HL-60 (cell line): ENCODE measurements at regions not wholly inside any gene's neighbourhood (a gene's known extent, or its start where the extent isn't known, plus 50 kb on each side); places are given as distances from the start of the nearest gene placed in this dataset.

Experiments used
- DNase-seq, 2 experiments: peaks; one replicate each; pipeline ENCODE4 v3.0.0-alpha.2; 2010 to 2020; ENCODE audit warnings: low read depth in 1 of 2, low spot score in 1 of 2
- H3K27ac ChIP-seq: fragments of 250-450 bp; sonication (Bioruptor Pico); replicated peaks from 2 replicates; pipeline ENCODE4 v1.5.1; 2020; ENCODE audit warnings: mild to moderate bottlenecking, moderate library complexity
- H3K27me3 ChIP-seq: fragments of 250-450 bp; sonication (Bioruptor Pico); 2 replicates; pipeline ENCODE4 v1.5.1; 2021; ENCODE audit warnings: mild to moderate bottlenecking, moderate library complexity; ENCODE audit not compliant: insufficient read depth, poor library complexity, severe bottlenecking
- H3K4me3 ChIP-seq: replicated peaks from 2 replicates; pipeline ENCODE4 v1.5.1; 2011; ENCODE audit warnings: mild to moderate bottlenecking, control low read depth, low read length; ENCODE audit not compliant: insufficient read depth
- CTCF ChIP-seq: IDR thresholded peaks from one replicate; pipeline ENCODE4 v1.5.1; 2011; ENCODE audit warnings: low read length, control low read depth, inconsistent platforms; ENCODE audit not compliant: insufficient read depth
- GABPA ChIP-seq: IDR thresholded peaks from 2 replicates; pipeline ENCODE4 v1.6.1; 2012; ENCODE audit warnings: low read depth
- POLR2AphosphoS5 ChIP-seq: IDR thresholded peaks from 2 replicates; pipeline ENCODE4 v1.6.1; 2012; ENCODE audit warnings: low read depth
- REST ChIP-seq: IDR thresholded peaks from 2 replicates; pipeline ENCODE4 v1.6.1; 2012; ENCODE audit warnings: low read depth; ENCODE audit not compliant: insufficient replicate concordance
- SPI1 ChIP-seq: IDR thresholded peaks from 2 replicates; pipeline ENCODE4 v1.6.1; 2012; ENCODE audit warnings: low read depth, mild to moderate bottlenecking, borderline replicate concordance

GRCh38 chr3:35986161-35986560 is 346.8 kb downstream of the ARPP21 start:
- DNase-seq, result no peak
- TF ChIP-seq POLR2AphosphoS5 (no peak), REST (no peak), GABPA (no peak), SPI1 (no peak), CTCF (no peak)
- Histone ChIP-seq H3K4me3 (no peak overlapping the region), H3K27ac (no peak overlapping the region), H3K27me3 (no peaks in the 10 kb centered on the region)

- no peak for DNase-seq
- Histone ChIP-seq H3K4me3 (no peak overlapping the region), H3K27me3 (no peaks in the 10 kb centered on the region), H3K27ac (no peak overlapping the region)
- TF ChIP-seq CTCF (no peak), GABPA (no peak), POLR2AphosphoS5 (no peak), SPI1 (no peak), REST (no peak)
Measured at GRCh38 chr3:35987386-35987785, 348.1 kb downstream of the ARPP21 start.

- H3K4me3 ChIP-seq, result no peak overlapping the region
- TF ChIP-seq REST, result no peak
- no peak for DNase-seq
- H3K27me3 ChIP-seq, result no peaks in the 10 kb centered on the region
- H3K27ac ChIP-seq, result no peak overlapping the region
Measured at GRCh38 chr3:35992041-35992440, 352.7 kb downstream of the ARPP21 start.

GRCh38 chr3:36011791-36012190 is 368.5 kb upstream of the STAC start:
- Histone ChIP-seq H3K27me3 (no peaks in the 10 kb centered on the region), H3K4me3 (no peak overlapping the region), H3K27ac (no peak overlapping the region)
- TF ChIP-seq GABPA (no peak), POLR2AphosphoS5 (no peak), CTCF (no peak), SPI1 (no peak), REST (no peak)
- no peak for DNase-seq
